K562 (cell line): ENCODE measurements at regions not wholly inside any gene's neighbourhood (a gene's known extent, or its start where the extent isn't known, plus 50 kb on each side); places are given as distances from the start of the nearest gene placed in this dataset.

Experiments
- FOXA3 ChIP-seq, 2 experiments: fragments of 450-650 bp in 1 of 2; sonication (generic) in 1 of 2; formaldehyde crosslinking; IDR thresholded peaks in 1 of 2; conservative IDR thresholded peaks in 1 of 2; 2 replicates each; pipeline versions ENCODE4 v1.4.0 to v1.8.0; 2020 to 2022; ENCODE audit warnings: mild to moderate bottlenecking in 2 of 2, missing genetic modification reagents in 1 of 2
- MTA2 ChIP-seq: fragments of 450-650 bp; IDR thresholded peaks from 2 replicates; pipeline ENCODE4 v1.6.1; 2016; ENCODE audit warnings: low read depth
- MYNN ChIP-seq, 2 experiments: sonication (generic); formaldehyde crosslinking in 1 of 2; IDR thresholded peaks; 2 replicates each; pipeline versions ENCODE4 v1.5.0 to v1.6.1; 2016 to 2020; ENCODE audit warnings: antibody characterized with exemption in 1 of 2, missing genetic modification reagents in 1 of 2
- NCOA4 ChIP-seq: fragments of 450-650 bp; IDR thresholded peaks from 2 replicates; pipeline ENCODE4 v1.6.1; 2018; ENCODE audit warnings: mild to moderate bottlenecking; ENCODE audit not compliant: partially characterized antibody
- POLR2G ChIP-seq: fragments of 200-400 bp; formaldehyde crosslinking; IDR thresholded peaks from 2 replicates; pipeline ENCODE4 v1.6.1; 2017; ENCODE audit warnings: low read depth, mild to moderate bottlenecking, antibody characterized with exemption, low read length, moderate library complexity
- TF ChIP-seq, protein P1 (sequence below): fragments of 250-450 bp; sonication (Bioruptor Pico); IDR thresholded peaks from 2 replicates; pipeline ENCODE4 v1.5.0; 2021; ENCODE audit warnings: mild to moderate bottlenecking, moderate library complexity
- TF ChIP-seq, protein P2 (sequence below): fragments of 250-450 bp; sonication (Bioruptor Pico); IDR thresholded peaks from 2 replicates; pipeline ENCODE4 v1.6.1; 2021; ENCODE audit warnings: mild to moderate bottlenecking
- TF ChIP-seq, protein P3 (sequence below): fragments of 150-350 bp; conservative IDR thresholded peaks from 2 replicates; pipeline ENCODE4 v1.6.1; 2014; ENCODE audit warnings: low read length
- TF ChIP-seq, protein P4 (sequence below): fragments of 250-450 bp; sonication (Bioruptor Pico); IDR thresholded peaks from 2 replicates; pipeline ENCODE4 v1.5.0; 2021

DNA sequence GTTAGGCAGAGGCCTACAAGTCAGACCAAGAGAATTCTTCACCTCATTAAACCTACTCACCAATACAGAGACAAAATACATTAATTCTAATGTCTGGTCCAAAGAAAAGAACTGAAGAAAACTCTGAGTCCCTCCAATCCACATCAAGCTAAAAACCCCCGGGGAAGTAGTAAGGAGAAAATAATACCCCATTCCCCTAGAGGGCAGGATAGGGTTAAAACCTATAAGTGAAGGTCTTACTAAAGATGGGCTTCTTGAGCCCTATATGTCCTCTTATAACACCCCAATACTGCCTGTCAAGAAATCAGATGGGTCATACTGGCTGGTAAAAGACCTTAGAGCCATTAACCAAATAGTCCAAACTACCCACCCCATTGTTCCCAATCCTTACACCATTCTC lies 141.3 kb upstream of the TMEM106B start (continued):
- TF ChIP-seq, protein P1, sequence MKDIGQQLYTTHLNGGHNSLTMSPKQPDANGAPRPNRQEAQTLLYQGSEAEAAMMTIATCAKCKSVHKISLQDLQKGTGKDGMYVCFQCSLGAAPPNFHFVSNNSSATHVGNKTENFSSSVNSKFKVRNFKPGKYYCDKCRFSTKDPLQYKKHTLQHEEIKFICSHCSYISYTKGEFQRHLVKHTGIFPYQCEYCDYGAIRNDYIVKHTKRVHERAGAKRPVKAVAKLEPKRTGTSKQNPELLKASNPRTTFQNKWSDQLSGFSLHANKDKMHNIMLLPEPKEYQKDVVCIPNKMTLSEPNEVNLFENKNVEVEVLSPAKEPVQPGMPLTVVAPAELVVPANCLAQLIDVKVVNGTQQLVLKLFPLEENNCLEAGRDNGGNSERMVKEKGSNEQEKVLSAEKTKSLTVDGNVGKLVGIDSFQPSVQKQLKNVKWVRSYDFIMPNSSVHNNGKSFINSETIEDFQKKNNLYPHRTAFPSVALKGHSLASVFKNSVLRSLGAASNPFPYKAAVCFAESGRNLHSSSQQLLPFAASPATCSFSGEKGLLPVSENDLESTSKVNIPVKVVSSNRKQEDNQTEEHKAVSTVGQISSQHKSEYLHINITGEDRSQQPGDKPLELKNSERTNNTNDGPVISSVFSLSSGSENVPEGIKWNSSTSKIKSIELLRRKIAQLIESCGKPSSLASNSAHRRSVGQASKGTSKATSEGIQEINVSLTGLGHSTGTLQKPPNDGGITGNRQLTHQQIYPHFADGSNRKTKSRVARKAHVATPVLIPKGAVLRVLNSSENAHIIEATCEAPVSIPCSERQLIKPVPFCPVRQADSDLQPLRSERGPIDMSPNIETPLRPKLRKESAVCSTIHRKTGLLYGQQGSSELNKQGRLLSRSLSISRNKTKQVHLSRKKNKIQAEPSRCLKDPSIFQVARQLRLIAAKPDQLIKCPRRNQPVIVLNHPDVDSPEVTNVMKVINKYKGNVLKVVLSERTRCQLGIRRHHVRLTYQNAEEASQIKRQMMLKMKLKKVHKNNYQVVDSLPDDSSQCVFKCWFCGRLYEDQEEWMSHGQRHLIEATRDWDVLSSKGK, result no peak
- TF ChIP-seq FOXA3 (CRISPR knock-in tag; conservative IDR thresholded peaks at IDR 0.05 in 1 of 2, IDR thresholded peaks at IDR 0.05 in 1 of 2) (no peak), MTA2 (no peak), MYNN (IDR thresholded peaks at IDR 0.05) (no peak), MYNN (CRISPR knock-in tag; IDR thresholded peaks at IDR 0.05) (no peak), NCOA4 (no peak), POLR2G (no peak)
- TF ChIP-seq, protein P2, sequence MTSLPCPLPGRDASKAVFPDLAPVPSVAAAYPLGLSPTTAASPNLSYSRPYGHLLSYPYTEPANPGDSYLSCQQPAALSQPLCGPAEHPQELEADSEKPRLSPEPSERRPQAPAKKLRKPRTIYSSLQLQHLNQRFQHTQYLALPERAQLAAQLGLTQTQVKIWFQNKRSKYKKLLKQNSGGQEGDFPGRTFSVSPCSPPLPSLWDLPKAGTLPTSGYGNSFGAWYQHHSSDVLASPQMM, result no peak
- TF ChIP-seq, protein P3, sequence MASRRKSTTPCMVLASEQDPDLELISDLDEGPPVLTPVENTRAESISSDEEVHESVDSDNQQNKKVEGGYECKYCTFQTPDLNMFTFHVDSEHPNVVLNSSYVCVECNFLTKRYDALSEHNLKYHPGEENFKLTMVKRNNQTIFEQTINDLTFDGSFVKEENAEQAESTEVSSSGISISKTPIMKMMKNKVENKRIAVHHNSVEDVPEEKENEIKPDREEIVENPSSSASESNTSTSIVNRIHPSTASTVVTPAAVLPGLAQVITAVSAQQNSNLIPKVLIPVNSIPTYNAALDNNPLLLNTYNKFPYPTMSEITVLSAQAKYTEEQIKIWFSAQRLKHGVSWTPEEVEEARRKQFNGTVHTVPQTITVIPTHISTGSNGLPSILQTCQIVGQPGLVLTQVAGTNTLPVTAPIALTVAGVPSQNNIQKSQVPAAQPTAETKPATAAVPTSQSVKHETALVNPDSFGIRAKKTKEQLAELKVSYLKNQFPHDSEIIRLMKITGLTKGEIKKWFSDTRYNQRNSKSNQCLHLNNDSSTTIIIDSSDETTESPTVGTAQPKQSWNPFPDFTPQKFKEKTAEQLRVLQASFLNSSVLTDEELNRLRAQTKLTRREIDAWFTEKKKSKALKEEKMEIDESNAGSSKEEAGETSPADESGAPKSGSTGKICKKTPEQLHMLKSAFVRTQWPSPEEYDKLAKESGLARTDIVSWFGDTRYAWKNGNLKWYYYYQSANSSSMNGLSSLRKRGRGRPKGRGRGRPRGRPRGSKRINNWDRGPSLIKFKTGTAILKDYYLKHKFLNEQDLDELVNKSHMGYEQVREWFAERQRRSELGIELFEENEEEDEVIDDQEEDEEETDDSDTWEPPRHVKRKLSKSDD, result no peak
- TF ChIP-seq, protein P4, sequence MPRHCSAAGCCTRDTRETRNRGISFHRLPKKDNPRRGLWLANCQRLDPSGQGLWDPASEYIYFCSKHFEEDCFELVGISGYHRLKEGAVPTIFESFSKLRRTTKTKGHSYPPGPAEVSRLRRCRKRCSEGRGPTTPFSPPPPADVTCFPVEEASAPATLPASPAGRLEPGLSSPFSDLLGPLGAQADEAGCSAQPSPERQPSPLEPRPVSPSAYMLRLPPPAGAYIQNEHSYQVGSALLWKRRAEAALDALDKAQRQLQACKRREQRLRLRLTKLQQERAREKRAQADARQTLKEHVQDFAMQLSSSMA (CRISPR knock-in tag), result no peak
